GM23338 (cell line): ENCODE measurements at regions not wholly inside any gene's neighbourhood (a gene's known extent, or its start where the extent isn't known, plus 50 kb on each side); places are given as distances from the start of the nearest gene placed in this dataset.

Experiments
- CTCF ChIP-seq, 2 experiments: fragments of 200-600 bp in 1 of 2; sonication (generic) in 1 of 2; conservative IDR thresholded peaks; 2 replicates each; pipeline versions ENCODE4 v1.5.1 to v1.6.1; 2016 to 2017; ENCODE audit warnings: antibody characterized with exemption in 2 of 2, low read depth in 2 of 2, mild to moderate bottlenecking in 2 of 2, moderate library complexity in 1 of 2
- EZH2 ChIP-seq: fragments of 200-600 bp; sonication (generic); IDR thresholded peaks from one replicate; pipeline ENCODE4 v1.8.0; 2017; ENCODE audit warnings: antibody characterized with exemption, mild to moderate bottlenecking, low read depth; ENCODE audit not compliant: unreplicated experiment
- POLR2AphosphoS5 ChIP-seq: IDR thresholded peaks from 2 replicates; pipeline ENCODE4 v1.6.1; 2016; ENCODE audit warnings: antibody characterized with exemption, low read depth

- no peak for TF ChIP-seq CTCF (conservative IDR thresholded peaks at IDR 0.05; ENCODE audit: low read depth in 2 of 2)
- TF ChIP-seq POLR2AphosphoS5 = no peak
- no peak for TF ChIP-seq EZH2
Observed at GRCh38 chr5:147148715-147149114, 86.1 kb upstream of the STK32A start.
